GM19025 (cell line): ENCODE measurements at regions not wholly inside any gene's neighbourhood (a gene's known extent, or its start where the extent isn't known, plus 50 kb on each side); places are given as distances from the start of the nearest gene placed in this dataset.
"Not testable (repeated sequence)": the region's sequence is repeated elsewhere in the genome, so short reads cannot be mapped to it uniquely, and the experiment has no call there.

ENCODE experiments used
- ATAC-seq: cut with Tn5 transposase; IDR thresholded peaks from one replicate; pipeline ENCODE4 v1.9.1; 2021; ENCODE audit warnings: mild to moderate bottlenecking, low read depth, moderate library complexity; ENCODE audit not compliant: unreplicated experiment

GRCh38 chr10:29217292-29217738 lies 71.6 kb upstream of the LYZL1 start:
- no peak for ATAC-seq

- no peak for ATAC-seq
These were observed 65.5 kb upstream of the LYZL1 start for GRCh38 chr10:29223326-29223725.

GRCh38 chr10:29224631-29225030 lies 64.2 kb upstream of the LYZL1 start:
- ATAC-seq = no peak

- ATAC-seq = no peak
These were observed 61.7 kb upstream of the LYZL1 start for GRCh38 chr10:29227201-29227600.

- ATAC-seq = no peak
These were observed 60.3 kb upstream of the LYZL1 start for GRCh38 chr10:29228562-29228961.

- ATAC-seq = no peak
These were observed 59.6 kb upstream of the LYZL1 start for GRCh38 chr10:29229258-29229705.

- ATAC-seq = not testable (repeated sequence)
These were observed 52.0 kb upstream of the LYZL1 start for GRCh38 chr10:29236910-29237309.

- ATAC-seq = no peak
These were observed 51.1 kb upstream of the LYZL1 start for GRCh38 chr10:29237786-29238185.

GRCh38 chr10:29238523-29239135 lies 50.2 kb upstream of the LYZL1 start:
- ATAC-seq = no peak
